NCI-H1694 treated with DMSO at 0.1 percent for 48 hours (cell line): ENCODE measurements at regions not wholly inside any gene's neighbourhood (a gene's known extent, or its start where the extent isn't known, plus 50 kb on each side); places are given as distances from the start of the nearest gene placed in this dataset.

Experiments used
- DNase-seq: peaks from one replicate; lab custom pipeline; 2025; lab: John Stamatoyannopoulos, UW

DNA sequence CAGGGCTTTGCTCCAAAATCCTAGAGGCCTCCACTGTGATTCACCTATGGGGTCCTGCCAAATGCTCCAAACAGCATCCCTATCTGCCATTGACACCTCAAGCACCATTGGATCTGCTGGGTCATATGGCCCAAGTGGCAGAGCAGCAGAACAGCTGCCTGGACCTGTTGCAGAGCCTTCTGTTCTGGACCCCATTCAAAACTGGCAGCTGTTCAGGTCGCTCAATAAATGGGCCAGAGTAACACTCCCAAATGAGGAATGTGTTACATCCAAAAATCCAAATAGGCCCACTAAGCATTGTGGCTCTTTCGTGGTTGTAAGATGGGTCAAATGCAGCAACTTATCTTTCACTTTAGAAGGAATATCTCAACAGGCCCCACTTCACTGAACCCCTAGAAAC, 783.6 kb downstream of the DCDC2C start:
- peak; percentile 35 for DNase-seq

DNA sequence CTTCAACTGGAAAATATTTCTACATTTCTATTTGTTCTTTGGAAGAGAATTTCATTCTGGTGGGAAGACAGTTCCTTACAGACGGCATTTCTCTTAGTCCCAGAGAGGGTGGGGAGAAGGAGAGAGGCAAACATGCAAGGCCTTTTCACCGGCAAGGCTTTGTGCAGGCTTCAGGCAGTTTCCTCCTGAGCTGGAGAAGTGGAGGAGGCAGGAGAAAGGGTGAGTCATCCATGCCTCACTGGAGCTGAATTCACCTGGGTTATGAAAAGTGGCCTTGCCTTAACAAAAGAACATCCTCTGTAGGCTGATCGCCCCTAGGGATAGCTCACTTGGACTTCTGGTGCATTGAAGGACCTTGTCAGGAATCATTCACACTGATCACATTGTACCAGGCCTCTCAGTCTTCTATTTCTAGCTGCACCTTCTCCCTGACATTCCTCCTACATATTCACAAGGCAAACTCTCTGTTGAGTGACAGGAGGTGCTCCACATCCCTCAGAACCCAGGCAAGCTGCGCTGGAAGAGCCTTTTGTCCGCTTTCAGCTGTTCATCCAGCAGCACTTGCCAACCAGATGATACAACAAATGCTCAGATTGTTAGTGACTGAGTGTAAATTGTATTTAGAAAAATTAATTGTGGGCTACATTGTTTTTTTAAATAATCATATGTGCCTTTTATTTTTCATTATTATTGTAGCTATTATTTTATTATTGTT, 796.1 kb downstream of the DCDC2C start:
- no peak for DNase-seq

DNA sequence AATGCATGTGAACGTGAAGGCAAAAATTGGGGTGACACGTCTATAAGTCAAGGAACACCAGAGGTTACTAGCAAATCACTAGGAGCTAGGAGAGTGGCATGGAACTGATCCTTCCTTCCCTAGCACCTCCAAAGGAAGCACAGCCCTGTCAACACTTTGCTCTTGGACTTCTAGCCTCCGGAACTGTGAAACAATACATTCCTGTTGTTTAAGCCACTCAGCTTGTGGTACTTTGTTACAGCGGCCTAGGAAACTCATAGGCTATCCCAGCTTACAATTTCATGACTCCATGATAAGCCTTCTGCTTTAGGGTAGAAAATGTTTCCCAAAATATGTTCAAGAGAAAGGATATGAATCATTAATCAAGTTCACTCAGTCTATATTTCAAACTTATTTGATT, 798.1 kb downstream of the DCDC2C start:
- no peak for DNase-seq

DNA sequence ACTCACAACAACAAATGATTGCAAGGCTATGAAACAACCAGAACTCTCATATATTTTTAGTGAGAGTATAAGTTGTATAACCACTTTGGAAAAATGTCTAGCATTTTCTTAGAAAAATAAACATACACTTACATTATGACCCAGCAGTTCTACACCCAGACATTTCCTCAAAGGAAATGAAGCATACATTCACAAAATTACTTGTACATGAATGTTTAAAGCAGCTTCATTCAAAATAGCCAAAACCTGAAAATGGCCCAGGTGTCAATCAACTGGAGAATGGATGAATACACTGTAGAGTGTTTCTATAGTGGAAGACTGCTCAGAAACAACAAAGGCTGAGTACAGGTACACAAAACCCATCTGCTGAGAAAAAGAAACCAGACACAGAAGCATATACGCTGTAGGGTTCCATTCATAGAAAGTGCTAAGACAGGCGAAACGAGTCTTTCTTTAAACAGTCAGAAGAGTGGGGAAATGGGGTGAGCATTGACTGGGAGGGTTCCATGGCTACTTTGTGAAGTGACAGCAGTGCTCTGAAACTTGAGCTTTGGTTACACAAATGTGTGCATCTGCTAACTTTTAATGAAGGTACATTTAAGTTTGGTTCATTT, 799.0 kb downstream of the DCDC2C start:
- no peak for DNase-seq

DNA sequence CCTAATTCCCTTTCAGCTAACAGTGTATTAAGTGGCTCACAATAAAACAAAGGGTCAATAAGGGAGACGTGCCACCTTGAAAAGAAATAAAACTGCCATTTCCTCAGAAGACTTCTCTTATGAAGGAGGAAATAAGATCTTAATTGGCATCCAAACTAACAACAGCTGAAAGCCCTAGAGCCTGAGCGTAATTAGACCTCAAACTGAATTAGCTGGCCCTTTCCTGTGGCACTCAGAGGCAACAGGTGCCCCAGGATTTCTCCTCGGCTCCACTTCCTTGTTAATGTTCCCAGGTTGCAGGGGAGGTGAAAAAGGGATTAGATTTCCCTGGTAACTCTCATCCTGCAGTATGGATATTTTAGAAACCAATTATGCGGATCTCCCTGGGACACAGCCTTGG, 804.3 kb downstream of the DCDC2C start:
- no peak for DNase-seq

DNA sequence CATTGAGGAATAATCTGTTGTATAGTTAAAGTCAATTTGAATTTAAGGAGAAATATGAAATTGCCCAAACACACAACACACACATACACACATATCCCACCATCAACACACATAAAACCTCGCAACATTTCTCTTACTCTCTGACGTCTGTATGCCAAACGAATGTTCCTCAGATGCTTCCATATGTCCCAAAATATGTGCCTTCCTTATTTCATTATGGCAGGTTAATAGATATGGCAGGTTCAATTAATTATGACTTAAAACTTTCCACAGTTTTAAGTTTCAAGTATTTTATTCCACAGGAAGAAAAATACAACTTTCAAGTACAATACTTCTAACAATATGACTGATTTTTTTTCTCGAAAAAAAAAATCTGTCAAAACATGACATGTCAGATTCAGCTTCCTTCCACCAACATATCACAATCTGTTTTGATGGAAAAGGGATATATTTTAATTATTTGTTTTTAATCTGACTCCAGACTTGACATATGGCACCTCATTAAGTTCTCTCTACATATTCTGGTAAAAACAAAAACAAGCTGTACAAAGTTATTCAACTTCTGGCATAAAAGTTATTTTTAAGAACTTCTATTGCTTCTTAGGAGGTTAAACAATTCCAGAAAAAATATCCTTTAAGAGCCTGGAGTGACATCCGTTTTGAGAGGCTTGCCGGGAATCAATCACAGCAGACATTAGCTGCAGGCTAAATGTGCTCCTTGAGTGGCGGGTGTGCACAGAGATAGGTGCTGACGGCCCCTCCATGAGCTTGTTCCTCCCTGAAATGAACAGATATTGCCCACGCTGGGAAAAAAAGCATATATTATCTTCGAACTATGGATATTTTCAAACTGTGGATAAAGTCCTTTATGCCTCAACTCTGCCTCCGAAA, 812.7 kb downstream of the DCDC2C start:
- peak; percentile 77 for DNase-seq

DNA sequence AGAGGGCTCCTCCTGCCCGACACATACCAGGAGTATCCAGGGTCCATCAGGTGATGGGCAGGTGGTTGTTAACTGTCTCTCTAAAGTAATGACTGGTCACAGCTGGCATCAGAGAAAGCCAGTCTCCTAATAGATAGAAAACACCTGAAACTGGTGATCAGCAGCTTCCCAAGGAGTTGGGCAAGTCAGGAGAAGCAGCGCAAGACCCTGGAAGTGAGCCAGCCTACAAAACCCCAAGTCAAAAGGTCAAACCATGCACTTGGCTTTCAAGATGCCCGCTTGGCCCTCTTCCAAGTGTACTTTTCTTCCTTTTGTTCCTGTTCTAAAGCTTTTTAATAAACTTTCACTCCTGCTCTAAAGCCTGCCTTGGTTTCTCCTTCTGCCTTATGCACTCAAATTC, 815.2 kb downstream of the DCDC2C start:
- no peak for DNase-seq

DNA sequence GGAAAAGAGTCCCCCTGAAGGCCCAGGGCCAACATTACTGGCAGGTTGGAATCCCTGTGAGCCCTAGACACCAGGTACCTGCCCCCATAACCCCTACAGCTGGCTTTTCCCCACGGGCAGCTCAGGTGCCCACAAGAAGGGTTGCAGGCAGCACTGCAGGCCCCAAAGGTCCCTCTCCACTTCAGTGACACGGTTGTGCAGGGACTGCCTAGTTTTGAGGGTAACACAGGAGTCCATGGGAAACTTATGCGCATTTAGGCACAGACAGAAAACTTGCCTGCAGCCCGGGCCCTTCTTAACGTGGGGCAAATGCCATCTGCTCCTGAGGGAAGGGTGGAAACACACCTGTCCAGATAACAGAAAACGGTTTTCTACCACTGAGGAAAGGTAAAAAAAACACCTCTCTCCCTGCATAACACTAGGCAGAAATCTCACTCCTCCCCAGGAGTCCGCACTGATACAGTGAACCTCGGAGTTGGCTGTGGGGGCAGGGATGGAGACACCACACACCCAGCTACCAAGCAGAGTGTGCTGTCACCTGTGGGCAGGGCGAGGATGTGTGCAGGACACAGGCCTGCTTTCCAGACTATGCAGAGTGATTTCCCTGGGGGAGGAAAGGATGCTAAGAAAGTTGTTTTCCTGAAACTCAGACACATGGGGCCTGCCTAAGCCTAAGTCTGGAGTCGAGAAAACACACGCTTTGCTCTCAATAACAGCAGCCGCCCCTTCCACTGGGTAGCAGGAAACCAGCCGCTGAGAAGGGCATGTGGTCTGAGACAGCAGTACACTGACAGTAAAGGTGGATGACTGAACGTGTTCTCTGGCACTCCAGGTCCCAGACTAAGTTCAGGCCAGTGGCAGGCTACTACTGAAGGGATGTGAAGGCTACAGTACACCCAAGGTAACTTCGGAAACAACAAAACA, 819.4 kb downstream of the DCDC2C start:
- DNase-seq, result no peak

DNA sequence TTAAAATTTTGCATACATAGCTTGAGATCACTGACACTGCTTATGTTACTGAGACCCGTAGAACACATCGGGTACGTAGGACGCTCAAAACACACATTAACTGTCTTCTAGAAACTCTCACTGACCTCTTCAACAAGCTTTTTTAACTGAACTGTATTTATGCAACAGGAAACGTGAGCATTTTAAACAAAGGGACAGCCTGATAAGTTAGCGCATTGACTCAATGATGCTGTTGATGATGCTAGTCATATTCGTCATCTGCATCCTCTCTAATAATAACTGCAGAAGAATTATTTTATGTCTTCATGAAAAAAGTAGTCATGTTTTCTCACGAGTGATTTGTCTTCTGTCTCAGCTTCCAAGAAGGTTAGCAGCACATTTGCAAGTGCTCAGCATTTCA, 824.0 kb downstream of the DCDC2C start:
- DNase-seq, result no peak

DNA sequence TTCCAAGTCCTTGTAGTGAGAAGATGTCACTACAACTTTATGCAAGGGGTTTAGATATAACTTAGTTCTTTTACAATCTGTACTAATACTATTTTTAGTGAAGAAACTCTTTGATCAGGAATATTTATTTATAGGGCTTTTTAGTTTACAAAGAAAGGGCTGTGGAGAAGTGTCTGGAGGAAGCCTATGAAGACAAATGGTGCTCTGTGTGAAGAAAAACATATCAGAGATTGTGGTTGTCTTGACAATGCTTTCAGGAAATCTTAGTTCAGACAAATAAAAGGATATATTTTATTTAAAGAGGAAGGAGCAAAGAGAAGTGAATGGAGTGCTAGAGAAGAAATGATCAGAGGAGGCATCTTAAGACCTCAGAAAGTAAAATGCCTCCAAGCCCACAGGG, 824.9 kb downstream of the DCDC2C start:
- DNase-seq, result no peak

DNA sequence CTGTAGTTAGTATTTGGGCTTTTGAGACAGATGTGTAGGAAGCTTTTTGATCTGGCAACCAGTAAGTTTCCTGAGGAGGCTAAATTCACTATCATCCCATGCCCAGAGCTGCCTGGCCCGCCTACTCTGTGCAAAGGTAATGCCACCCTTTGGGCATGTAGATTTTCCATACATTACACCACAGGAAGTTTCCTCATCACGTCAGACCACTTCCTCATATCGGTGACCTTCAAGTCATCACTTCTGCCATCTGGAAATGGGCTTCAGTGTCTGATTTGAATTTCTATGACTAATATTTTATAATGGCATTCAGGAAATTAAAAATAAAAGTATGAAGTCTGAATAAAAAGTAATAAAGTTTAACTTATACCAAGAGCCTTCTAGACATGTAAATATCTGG, 825.4 kb downstream of the DCDC2C start:
- DNase-seq, result no peak

DNA sequence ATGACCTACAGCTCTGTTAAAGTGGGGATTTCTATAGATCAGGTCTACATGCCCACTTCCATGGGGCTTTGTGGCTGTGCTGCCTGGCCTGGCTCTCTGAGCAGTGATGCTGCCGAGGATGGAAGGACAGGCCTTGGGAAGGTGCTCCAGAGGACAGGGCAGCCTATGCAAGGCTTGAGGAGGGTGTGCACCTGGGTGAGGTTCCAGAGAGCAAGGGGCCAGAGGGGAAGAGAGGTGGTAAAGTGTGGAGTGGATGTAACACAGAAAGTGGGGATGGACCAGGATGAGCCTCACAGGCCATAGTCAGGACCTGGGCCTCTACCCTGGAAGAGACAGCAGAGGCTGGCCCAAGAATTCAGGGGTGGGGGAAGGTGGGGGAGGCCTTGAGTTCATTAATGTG, 826.4 kb downstream of the DCDC2C start:
- DNase-seq, result no peak

DNA sequence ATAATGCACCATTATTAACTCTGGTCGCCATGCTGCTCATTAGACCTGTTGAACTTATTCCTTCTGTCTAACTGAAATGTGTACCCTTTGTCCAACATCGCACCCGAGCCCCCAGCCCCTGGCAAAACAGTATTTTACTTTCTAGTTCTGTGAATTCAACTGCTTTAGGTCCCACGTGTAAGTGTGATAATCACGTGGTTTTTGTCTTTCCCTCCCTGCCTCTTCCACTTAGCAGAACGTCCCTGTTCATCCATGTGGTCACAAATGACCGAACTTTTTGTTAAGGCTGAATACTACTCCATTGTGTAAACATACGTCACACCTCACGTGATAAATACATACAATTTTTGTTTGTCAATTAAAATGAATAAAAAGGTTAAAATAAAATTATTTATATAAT, 826.9 kb downstream of the DCDC2C start:
- no peak for DNase-seq

DNA sequence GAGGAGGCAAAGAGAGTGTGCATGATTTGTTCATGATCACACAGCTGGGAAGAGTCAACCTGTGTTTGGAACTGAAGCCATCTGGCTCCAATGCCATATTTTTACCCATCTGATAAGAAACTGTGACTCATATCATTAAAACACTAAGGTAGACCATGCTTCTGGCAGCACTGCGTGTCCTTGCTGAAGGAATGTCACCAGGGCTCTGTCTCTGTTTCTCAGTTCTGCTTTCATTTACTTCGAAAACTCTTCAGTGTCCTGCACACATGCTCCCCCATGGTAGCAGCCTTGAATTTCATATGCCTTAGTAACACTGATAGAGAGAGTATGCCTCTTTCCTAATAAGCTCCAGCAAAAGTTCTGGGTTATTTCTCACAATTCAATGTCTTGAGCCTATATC, 830.4 kb downstream of the DCDC2C start:
- DNase-seq, result no peak

DNA sequence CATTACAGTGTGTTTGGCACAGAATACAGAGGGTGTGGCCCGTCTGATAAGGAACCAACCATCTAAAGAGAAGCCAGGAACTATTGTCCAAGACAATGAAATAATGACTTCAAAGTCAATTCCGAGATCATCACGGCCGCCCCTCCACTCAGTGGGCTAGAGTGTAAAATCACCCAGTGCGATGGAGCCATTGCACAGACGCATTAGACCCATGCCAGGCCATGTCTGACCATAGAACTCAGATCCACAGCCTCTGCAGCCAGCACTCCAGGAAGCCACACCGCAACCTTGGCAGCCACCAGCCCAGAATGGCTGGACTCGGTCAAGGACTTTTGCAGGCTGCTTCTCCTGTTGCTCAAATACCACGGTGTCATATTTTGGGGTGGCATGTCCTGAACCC, 835.7 kb downstream of the DCDC2C start:
- no peak for DNase-seq

DNA sequence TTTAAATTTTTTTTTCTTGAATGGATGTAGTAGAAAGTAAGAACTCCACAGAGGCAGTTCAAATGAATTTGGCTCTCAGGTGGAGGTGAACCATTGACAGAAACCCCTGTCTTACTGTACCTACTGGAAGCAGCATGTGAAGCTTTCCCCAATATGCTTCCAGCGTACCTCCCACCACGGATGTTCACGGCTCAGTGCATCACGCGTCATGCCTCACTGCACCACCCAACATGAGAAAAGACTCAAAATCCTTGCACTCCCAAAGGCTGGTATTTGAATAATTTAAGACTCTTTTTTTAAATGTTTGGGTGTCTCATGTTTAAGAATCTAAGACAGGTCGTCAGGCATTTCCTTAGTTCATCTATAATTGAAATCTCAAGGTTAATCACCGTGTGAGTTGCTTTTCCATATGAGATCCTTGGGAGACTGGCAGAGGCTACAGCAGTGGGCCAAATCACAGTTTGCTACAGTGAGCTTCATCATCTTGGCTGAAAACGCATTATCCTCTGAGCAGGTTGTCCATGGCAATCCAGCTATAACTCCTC, 846.4 kb downstream of the DCDC2C start:
- no peak for DNase-seq

DNA sequence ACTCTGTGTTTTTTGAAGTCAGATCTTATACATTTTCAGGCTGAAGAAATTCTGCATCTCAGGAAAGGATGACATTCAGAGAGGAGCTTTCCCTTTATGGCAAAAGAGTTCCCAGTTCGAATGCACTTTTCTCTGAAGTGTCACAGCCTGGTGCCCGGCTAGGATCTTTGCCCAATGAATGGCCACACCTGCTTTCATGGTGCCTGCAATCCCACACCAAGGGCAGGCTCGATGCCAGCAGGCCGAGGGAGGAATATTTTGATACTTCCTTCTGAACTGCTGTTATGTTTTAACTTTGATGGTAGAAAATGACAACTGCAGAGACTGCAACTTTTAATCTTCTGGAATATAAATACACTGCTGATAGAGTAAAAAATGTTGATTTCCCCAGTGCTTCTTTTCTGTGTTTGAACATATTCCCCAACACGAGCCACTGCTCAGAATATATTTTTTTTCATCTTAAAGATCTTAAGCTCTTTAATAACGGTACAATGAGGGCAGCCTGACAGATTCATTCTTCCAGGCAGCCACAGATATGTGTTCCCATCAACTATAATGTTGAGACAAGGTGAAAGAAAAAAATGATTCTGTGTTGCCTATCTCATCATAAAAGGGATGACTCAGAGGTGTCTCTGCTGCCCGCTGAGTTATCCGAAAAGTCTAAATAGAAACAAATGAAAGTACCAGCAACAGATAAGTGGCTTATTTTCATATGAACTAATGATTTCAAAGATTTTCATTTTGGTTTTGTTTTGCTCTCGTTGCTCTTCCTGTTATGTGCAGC, 848.5 kb downstream of the DCDC2C start:
- no peak for DNase-seq

DNA sequence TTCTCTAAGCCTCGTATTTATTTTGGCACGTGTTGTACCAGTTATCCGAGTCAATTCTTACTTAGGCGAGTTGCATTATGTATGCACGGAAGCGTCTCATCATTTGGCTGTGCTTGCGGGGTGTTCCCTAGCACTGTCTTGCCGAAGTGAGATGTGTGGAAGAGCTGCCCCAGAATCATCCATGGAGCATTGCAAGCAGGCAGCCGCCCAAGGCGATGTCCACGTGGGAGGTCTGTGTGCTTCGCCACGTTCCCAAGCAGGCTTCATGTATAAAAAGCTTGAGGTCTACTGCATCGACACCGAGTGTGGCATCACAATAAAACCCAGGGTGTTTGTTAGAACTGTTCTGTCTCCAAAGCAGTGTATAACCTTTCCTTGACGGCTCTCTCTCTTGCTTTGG, 849.9 kb downstream of the DCDC2C start:
- DNase-seq, result no peak

DNA sequence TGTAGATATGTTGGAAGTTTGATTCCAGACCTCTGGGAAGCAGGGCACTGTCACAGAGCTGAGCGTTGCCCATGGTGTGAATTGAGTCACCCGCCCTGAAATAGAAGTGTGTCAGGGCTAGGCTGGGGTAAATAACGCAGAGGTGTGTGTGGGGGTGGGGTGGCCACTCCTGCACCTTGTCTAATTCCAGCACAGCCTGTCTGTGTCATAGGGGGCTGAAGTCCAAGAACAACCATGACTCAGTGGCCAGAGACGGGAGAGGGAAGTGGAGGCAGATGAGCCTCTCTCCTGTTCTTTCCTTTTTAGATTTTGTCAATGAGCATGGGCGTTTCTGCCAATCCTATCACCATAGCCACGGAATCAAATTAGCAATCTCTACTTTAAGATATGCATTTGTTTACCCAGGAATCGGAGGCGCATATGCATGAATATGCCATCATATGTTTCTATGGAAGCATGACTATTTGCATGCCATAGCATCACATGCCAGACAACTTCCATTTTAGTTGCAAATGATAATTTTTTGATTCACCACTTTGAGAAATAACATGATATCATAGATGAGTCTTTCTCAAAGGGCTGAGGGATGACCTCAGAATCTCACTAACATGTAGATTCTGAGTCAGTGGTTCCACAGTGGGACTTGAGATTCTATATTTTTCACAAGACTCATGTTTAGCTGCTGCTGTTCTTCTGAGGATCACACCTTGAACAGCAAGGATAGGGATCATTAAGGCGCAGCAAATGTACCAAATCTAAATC, 852.9 kb downstream of the DCDC2C start:
- DNase-seq, result no peak

DNA sequence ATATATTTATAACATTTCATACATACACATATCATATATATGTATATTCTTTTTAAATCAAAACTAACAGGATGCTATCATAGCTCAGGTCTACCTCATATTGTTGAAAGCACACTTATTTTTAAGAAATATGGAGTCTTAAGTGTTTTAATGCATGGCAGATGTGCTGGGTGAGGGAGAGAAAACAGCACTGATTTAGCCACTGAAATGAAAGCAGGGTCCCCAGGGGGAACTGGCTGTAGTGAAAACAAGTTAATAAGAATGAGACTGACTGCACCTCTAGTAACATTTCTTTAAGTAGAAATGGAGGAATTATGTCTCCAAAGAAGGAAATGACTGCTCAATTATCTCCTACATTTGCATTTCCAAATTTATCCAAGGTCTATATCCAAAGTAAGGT, 857.8 kb downstream of the DCDC2C start:
- no peak for DNase-seq
